ENCODE measurements at regions not wholly inside any gene's neighbourhood (a gene's known extent, or its start where the extent isn't known, plus 50 kb on each side); places are given as distances from the start of the nearest gene placed in this dataset.

GRCh38 chr2:220858101-220858500 lies 714.0 kb downstream of the EPHA4 start (continued):
- TF ChIP-seq MGA (IDR thresholded peaks at IDR 0.05), result no peak

All from K562 (cell line).